Ovary (tissue), 3 donors: ENCODE measurements at regions not wholly inside any gene's neighbourhood (a gene's known extent, or its start where the extent isn't known, plus 50 kb on each side); places are given as distances from the start of the nearest gene placed in this dataset.

Source experiments
- EP300 ChIP-seq: sonication (generic); formaldehyde crosslinking; IDR thresholded peaks from one replicate; pipeline ENCODE4 v1.6.1; 2017; ENCODE audit warnings: antibody characterized with exemption
- POLR2A ChIP-seq: fragments of 450-650 bp; IDR thresholded peaks from one replicate; pipeline ENCODE4 v1.6.1; 2017; ENCODE audit warnings: antibody characterized with exemption, mild to moderate bottlenecking, moderate library complexity
- TF ChIP-seq, protein P1 (sequence below), 3 donors: fragments of 450-650 bp in 2 of 3; fragments of 200-600 bp in 1 of 3; IDR thresholded peaks; one replicate each; pipeline versions ENCODE4 v1.5.1 to v1.8.0; 2016 to 2022; ENCODE audit warnings: antibody characterized with exemption in 3 of 3, mild to moderate bottlenecking in 1 of 3
- donor health status: DM: no; HTN: no; CAD: no.

GRCh38 chr4:130603043-130603442, 1507.1 kb downstream of the C4orf33 start:
- TF ChIP-seq, protein P1, sequence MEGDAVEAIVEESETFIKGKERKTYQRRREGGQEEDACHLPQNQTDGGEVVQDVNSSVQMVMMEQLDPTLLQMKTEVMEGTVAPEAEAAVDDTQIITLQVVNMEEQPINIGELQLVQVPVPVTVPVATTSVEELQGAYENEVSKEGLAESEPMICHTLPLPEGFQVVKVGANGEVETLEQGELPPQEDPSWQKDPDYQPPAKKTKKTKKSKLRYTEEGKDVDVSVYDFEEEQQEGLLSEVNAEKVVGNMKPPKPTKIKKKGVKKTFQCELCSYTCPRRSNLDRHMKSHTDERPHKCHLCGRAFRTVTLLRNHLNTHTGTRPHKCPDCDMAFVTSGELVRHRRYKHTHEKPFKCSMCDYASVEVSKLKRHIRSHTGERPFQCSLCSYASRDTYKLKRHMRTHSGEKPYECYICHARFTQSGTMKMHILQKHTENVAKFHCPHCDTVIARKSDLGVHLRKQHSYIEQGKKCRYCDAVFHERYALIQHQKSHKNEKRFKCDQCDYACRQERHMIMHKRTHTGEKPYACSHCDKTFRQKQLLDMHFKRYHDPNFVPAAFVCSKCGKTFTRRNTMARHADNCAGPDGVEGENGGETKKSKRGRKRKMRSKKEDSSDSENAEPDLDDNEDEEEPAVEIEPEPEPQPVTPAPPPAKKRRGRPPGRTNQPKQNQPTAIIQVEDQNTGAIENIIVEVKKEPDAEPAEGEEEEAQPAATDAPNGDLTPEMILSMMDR (IDR thresholded peaks at IDR 0.05): no peak
- TF ChIP-seq EP300 (no peak), POLR2A (no peak)
